ENCODE measurements at regions not wholly inside any gene's neighbourhood (a gene's known extent, or its start where the extent isn't known, plus 50 kb on each side); places are given as distances from the start of the nearest gene placed in this dataset.
"Not testable (repeated sequence)": the region's sequence is repeated elsewhere in the genome, so short reads cannot be mapped to it uniquely, and the experiment has no call there.

GRCh38 chr6:49370518-49370917, 92.5 kb downstream of the MMUT start:
- intact Hi-C loops (cut with DNase I) = no loop called here
- DNase-seq = no peak

GRCh38 chr6:49366539-49366938, 96.5 kb downstream of the MMUT start:
- DNase-seq = no peak
- intact Hi-C loops (cut with DNase I) = no loop called here

- DNase-seq = no peak
Observed at GRCh38 chr6:49348561-49348960, 114.5 kb downstream of the MMUT start.

DNA sequence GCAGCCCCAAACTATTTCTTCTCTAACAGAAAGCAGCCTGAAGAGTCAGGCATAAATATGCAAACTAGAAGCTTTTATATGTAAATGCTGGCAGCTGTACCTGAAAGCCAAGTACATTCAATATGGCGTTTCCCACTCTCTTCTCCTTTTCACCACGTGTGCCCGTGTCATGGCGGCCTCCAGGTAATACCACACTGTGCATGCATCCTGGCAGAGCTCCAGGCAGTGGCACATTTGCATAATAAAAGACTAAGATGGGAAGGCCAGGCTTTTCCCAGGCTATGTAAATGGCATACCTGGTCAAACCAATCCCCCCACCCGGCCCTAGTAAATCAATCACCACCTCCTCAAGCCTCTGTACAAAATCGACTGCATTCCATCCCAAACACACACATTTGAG, 120.6 kb downstream of the MMUT start:
- no peak for DNase-seq
- intact Hi-C loops (cut with DNase I) = no loop called here

More at GRCh38 chr6:49348561-49348960, 114.5 kb downstream of the MMUT start:
- intact Hi-C loops (cut with DNase I) = no loop called here

- intact Hi-C loops (cut with DNase I) = no loop called here
Observed at GRCh38 chr6:49341869-49342268, 121.2 kb downstream of the MMUT start.

GRCh38 chr6:49339096-49339495, 124.0 kb downstream of the MMUT start:
- DNase-seq = no peak
- intact Hi-C loops (cut with DNase I) = no loop called here

More at GRCh38 chr6:49341869-49342268, 121.2 kb downstream of the MMUT start:
- no peak for DNase-seq

DNA sequence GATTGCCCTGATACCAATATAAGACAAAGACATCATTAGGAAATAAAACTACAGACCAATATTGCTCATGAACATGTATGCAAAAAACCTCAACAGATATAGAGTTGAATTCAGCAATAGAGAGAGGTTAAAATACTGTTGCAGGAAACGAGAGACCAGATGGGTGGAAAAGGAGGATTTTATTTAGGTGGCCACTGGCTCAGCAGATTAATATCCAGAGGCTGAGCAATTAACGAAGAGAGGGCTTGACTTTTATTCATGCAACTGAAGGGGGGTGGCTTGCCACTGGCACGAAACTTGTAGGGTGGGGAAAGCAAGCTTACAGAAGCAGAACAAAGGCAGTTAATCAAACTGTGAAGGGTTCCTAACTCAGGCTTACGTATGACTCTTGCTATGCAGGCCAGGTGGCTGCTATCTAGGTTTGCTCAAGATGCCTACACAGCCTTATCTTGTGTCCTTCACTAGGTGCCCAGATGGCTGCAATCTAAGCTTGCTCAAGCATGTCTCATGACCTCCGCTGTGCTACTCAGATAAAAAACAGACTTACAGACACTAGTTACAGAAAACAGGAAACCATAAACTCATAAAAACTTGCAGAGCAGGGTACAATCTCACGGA, 126.4 kb downstream of the MMUT start:
- intact Hi-C loops (cut with DNase I) = no loop called here
- no peak for DNase-seq

DNA sequence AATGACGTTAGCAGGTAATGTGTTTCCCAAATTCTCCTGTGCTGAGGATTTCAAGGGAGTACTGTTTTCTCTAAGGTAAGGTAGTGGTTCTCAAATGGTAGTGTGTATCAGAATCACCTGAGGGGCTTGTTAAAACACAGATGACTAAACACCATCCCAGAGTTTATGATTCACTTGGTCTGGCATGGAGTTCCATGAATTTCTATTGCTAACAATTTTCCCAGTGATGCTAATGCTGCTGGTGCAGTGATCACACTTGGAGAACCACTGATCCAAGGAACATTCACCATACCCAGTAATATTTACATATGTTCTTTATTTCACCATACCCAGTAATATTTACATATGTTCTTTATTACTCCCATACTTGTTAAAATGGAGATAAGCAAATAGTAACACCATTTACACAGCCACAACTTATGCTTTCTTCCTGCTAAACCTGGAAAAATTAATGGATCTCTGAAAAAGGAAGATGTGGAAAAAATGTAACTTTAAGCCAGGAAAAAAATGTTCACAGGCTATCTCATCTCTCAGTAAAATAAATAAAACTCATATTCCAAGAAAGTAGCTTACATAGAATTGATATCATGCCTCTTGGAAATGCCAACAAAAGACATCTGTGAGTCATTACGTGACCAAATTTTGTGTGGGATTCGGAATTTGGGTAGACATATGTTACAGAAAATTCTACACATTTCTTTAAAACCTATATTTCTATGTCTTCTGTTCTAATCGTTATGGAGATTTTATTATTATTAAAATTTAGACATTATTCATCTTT, 129.5 kb downstream of the MMUT start:
- no peak for DNase-seq
- intact Hi-C loops (cut with DNase I) = no loop called here

DNA sequence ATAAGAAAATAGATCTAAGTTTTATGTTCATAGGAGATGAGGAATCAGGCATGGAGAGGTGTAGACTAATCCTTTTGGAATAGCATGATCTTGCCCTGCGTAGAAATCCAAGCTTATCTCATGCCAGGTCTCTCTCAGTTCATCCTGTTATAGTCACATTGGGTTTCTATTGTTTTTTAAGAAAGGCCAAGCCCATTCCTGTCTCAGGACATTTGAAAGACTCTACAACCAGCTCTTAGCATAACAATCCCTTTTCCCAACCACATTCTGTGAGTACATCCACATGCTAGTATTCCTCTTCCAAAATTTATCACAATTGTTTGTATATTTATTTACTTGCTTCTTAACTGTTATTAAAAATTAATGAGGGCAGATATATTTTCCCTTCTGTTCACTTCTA, 130.3 kb downstream of the MMUT start:
- intact Hi-C loops (cut with DNase I) = no loop called here
- no peak for DNase-seq

DNA sequence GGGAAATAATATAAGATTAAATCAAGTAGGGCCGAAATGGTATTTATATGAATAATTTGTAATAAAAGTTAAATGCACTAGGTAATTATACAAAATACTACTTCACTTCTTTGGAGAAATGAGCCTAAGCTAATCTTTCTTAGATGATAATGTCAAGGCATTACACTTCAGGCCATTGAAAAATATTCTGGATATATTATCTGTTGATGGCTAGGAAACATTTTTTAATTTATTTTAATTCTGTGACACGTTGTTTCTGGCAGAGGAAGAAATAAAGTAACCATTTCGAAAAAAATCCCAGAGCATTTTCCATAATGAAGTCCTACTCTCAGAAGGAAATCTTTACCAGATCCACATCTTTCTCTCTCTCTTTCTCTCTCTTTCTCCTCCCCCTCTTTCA, 133.9 kb downstream of the MMUT start:
- intact Hi-C loops (cut with DNase I) = loop anchor here (5.0 kb wide), 1 partner anchor 262 kb away; no protein-coding TSS in a partner anchor
- no peak for DNase-seq

- DNase-seq = no peak
- intact Hi-C loops (cut with DNase I) = loop anchor here (5.0 kb wide), 1 partner anchor 261 kb away; no protein-coding TSS in a partner anchor
Observed at GRCh38 chr6:49328051-49328744, 134.9 kb downstream of the MMUT start.

DNA sequence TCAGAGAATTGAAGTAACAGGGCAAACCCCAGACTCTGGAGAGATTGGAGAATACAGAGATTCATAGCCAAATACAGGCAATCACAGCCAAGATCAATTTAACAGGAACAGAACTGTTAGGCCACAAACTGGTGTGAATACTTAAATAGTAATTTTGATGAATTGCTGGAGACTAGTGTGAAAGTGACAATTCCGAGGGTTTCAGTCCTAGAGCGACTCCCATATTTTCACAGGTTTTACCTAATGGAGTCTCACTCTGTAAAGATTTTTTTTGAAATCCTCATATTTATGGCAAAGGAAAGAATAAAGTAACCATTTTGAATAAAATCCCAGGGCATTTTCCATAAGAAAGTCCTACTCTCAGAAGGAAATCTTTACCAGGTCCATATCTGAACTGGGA, 135.5 kb downstream of the MMUT start:
- intact Hi-C loops (cut with DNase I) = loop anchor here (5.0 kb wide), 1 partner anchor 260 kb away; no protein-coding TSS in a partner anchor
- DNase-seq = no peak

GRCh38 chr6:49327005-49327404, 136.0 kb downstream of the MMUT start:
- no peak for DNase-seq
- intact Hi-C loops (cut with DNase I) = loop anchor here (5.0 kb wide), 1 partner anchor 260 kb away; no protein-coding TSS in a partner anchor

- intact Hi-C loops (cut with DNase I) = loop anchor here (5.0 kb wide), 1 partner anchor 259 kb away; no protein-coding TSS in a partner anchor
- DNase-seq = no peak
Observed at GRCh38 chr6:49326347-49326746, 136.7 kb downstream of the MMUT start.

GRCh38 chr6:49325891-49326290, 137.2 kb downstream of the MMUT start:
- DNase-seq = no peak
- intact Hi-C loops (cut with DNase I) = loop anchor here (5.0 kb wide), 1 partner anchor 259 kb away; no protein-coding TSS in a partner anchor

- intact Hi-C loops (cut with DNase I) = no loop called here
- DNase-seq = no peak
Observed at GRCh38 chr6:49322861-49323260, 140.2 kb downstream of the MMUT start.

GRCh38 chr6:49321561-49322072, 141.4 kb downstream of the MMUT start:
- no peak for DNase-seq
- intact Hi-C loops (cut with DNase I) = no loop called here

GRCh38 chr6:49305010-49305409, 158.0 kb downstream of the MMUT start:
- no peak for DNase-seq
- intact Hi-C loops (cut with DNase I) = no loop called here

- DNase-seq; intact Hi-C loops (cut with DNase I): not testable (repeated sequence)
Observed at GRCh38 chr6:49304393-49304792, 158.7 kb downstream of the MMUT start.

GRCh38 chr6:49300911-49301310, 162.1 kb downstream of the MMUT start:
- intact Hi-C loops (cut with DNase I) = no loop called here
- no peak for DNase-seq

- intact Hi-C loops (cut with DNase I) = no loop called here
- DNase-seq = no peak
Observed at GRCh38 chr6:49300443-49300842, 162.6 kb downstream of the MMUT start.
